Caco-2 (cell line): ENCODE measurements at regions not wholly inside any gene's neighbourhood (a gene's known extent, or its start where the extent isn't known, plus 50 kb on each side); places are given as distances from the start of the nearest gene placed in this dataset.

Experiments
- BruUV-seq: library from RNA; stranded (reverse); fragments of 400-500 nt; replicated peaks from 2 replicates; lab custom pipeline; 2021; lab: Mats Ljungman, UMichigan
- CTCF ChIA-PET: fragments of 300-600 bp; sonication (Branson Sonifier 250); formaldehyde crosslinking; loops from one replicate; lab custom pipeline; 2022; ENCODE audit warnings: antibody characterized with exemption; lab: Charles Lee
- POLR2A ChIA-PET: fragments of 300-600 bp; sonication (Branson Sonifier 250); formaldehyde crosslinking; loops from one replicate; lab custom pipeline; 2022; ENCODE audit warnings: antibody characterized with exemption; lab: Charles Lee
- DNase-seq, 2 experiments: peaks; one replicate each; pipeline versions ENCODE4 v3.0.0 to v3.0.0-alpha.2; 2020 to 2022
- H3K27me3 ChIP-seq: replicated peaks from 2 replicates; pipeline ENCODE4 v1.6.0; 2011; ENCODE audit warnings: low read length; ENCODE audit not compliant: control insufficient read depth, insufficient read depth
- H3K36me3 ChIP-seq: 2 replicates; pipeline ENCODE4 v1.5.1; 2011; ENCODE audit warnings: low read length; ENCODE audit not compliant: control insufficient read depth, insufficient read depth
- H3K4me1 ChIP-seq: fragments of 250-450 bp; sonication (Bioruptor Pico); 2 replicates; pipeline ENCODE4 v1.5.1; 2020; ENCODE audit warnings: mild to moderate bottlenecking
- H3K4me3 ChIP-seq: 2 replicates; pipeline ENCODE4 v1.5.1; 2011; ENCODE audit warnings: low read depth, mild to moderate bottlenecking, control low read depth, low read length
- H3K9me3 ChIP-seq: fragments of 250-450 bp; sonication (Bioruptor Pico); 2 replicates; pipeline ENCODE4 v1.5.1; 2020; ENCODE audit warnings: mild to moderate bottlenecking, moderate library complexity
- H3K27ac Mint-ChIP-seq: one replicate; pipeline ENCODE4 v1.8.0; 2022; ENCODE audit warnings: mixed read lengths; ENCODE audit not compliant: unreplicated experiment
- H3K27me3 Mint-ChIP-seq: one replicate; pipeline ENCODE4 v1.8.0; 2022; ENCODE audit warnings: mixed read lengths; ENCODE audit not compliant: insufficient read depth, unreplicated experiment
- H3K36me3 Mint-ChIP-seq: one replicate; pipeline ENCODE4 v1.8.0; 2022; ENCODE audit warnings: mild to moderate bottlenecking, mixed read lengths; ENCODE audit not compliant: insufficient read depth, unreplicated experiment
- H3K4me1 Mint-ChIP-seq: one replicate; pipeline ENCODE4 v1.8.0; 2022; ENCODE audit warnings: low read depth, mixed read lengths; ENCODE audit not compliant: unreplicated experiment
- H3K4me3 Mint-ChIP-seq: one replicate; pipeline ENCODE4 v1.8.0; 2022; ENCODE audit warnings: mild to moderate bottlenecking, moderate library complexity, mixed read lengths; ENCODE audit not compliant: unreplicated experiment
- H3K9me3 Mint-ChIP-seq: one replicate; pipeline ENCODE4 v1.8.0; 2022; ENCODE audit warnings: mixed read lengths; ENCODE audit not compliant: unreplicated experiment
- intact Hi-C: fragments of 100-400 bp; cut with micrococcal nuclease; formaldehyde crosslinking; loops from one replicate; pipeline ENCODE4 v1.10.0; 2022; ENCODE audit not compliant: unreplicated experiment
- TF ChIP-seq, protein P1 (sequence below), 2 experiments: fragments of 200-600 bp in 1 of 2; IDR thresholded peaks; 1 replicate in 1 of 2; 2 replicates in 1 of 2; pipeline versions ENCODE4 v1.5.1 to v1.8.0; 2011 to 2022; ENCODE audit warnings: antibody characterized with exemption in 1 of 2, control low read depth in 1 of 2, inconsistent platforms in 1 of 2, low read depth in 1 of 2, low read length in 1 of 2, mild to moderate bottlenecking in 1 of 2, moderate library complexity in 1 of 2; ENCODE audit not compliant: insufficient read depth in 1 of 2, severe bottlenecking in 1 of 2, unreplicated experiment in 1 of 2

DNA sequence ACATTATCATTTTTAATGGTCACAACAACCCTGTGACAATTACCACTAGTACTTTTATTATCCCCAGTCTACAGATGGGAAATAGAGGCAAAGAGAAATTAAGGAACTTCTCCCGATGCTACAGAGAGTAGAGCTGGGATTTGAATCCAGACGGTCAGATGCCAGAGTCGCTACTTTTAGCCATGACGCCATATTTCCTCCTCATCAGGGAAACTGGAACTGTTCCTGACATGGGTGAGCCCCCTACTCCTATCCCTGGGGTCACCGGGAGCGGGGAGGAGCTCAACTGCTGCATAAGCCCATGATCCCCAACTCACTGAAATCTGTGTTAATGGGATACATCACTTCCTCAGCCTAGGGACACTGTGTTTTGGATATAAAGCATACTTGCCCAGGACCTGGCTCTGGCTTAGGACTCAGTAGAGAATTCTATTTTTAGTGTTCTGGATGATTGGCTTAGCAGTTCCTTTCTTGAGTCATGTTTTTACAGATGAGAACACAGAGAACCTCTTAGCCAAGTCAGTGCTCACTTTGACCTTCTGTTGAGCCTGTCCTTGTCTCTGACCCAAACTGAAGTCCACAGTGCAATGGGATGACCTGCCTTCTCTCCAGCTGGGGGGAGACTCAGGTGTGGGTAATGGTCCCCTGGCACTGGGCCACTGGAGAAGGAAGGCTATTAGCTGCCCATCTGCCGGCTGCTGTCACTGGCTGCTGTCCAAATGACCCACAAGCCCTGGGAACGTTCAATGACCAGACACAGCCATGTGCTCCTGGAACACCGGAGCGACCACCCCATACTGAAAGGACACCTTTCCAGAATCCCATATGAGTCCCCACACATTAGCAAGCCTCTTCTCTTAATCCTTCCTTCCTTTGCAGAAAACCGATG, 90.8 kb upstream of the SHISA3 start:
- H3K4me1 ChIP-seq, result no peaks in the 10 kb centered on the region
- H3K27me3 ChIP-seq, result no peaks in the 10 kb centered on the region
- ChIA-PET CTCF (no interaction called here), POLR2A (no interaction called here)
- H3K4me3 Mint-ChIP-seq, result no peak overlapping the region
- no peaks in the 10 kb centered on the region for H3K9me3 Mint-ChIP-seq
- TF ChIP-seq, protein P1, sequence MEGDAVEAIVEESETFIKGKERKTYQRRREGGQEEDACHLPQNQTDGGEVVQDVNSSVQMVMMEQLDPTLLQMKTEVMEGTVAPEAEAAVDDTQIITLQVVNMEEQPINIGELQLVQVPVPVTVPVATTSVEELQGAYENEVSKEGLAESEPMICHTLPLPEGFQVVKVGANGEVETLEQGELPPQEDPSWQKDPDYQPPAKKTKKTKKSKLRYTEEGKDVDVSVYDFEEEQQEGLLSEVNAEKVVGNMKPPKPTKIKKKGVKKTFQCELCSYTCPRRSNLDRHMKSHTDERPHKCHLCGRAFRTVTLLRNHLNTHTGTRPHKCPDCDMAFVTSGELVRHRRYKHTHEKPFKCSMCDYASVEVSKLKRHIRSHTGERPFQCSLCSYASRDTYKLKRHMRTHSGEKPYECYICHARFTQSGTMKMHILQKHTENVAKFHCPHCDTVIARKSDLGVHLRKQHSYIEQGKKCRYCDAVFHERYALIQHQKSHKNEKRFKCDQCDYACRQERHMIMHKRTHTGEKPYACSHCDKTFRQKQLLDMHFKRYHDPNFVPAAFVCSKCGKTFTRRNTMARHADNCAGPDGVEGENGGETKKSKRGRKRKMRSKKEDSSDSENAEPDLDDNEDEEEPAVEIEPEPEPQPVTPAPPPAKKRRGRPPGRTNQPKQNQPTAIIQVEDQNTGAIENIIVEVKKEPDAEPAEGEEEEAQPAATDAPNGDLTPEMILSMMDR (IDR thresholded peaks at IDR 0.05; ENCODE audit: insufficient read depth in 1 of 2, low read depth in 1 of 2, low read length in 1 of 2, severe bottlenecking in 1 of 2, unreplicated experiment in 1 of 2), result no peak
- no peaks in the 10 kb centered on the region for H3K36me3 ChIP-seq
- no peak overlapping the region for H3K27ac Mint-ChIP-seq
- no peak for DNase-seq
- no TSS peak for BruUV-seq
- no peaks in the 10 kb centered on the region for H3K4me1 Mint-ChIP-seq
- no peaks in the 10 kb centered on the region for H3K36me3 Mint-ChIP-seq
- no peaks in the 10 kb centered on the region for H3K9me3 ChIP-seq
- H3K4me3 ChIP-seq, result no peak overlapping the region
- intact Hi-C loops, result no loop called here
- peaks cover 3% of the 10 kb centered on the region for H3K27me3 Mint-ChIP-seq

DNA sequence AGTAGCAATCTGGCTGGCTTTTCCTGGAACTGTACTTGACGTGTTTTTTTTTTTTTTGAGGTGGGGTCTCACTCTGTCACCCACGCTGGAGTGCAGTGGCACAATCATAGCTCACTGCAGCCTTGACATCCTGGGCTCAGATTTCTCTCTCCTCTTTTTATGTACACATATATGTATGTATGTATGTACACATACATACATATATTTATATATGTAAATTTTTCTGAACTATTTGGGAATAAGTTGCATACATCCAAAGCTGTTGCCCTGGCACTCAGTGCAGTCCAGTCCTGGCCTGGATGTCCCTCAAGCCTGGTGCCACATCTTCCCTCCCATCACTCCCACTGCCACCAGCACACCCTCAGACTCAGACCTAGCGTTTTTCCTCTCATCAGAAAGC, 89.0 kb upstream of the SHISA3 start:
- no peak overlapping the region for H3K27ac Mint-ChIP-seq
- no peak overlapping the region for H3K4me3 Mint-ChIP-seq
- no peaks in the 10 kb centered on the region for H3K27me3 ChIP-seq
- H3K27me3 Mint-ChIP-seq, result peaks cover 7% of the 10 kb centered on the region
- H3K4me1 Mint-ChIP-seq, result no peaks in the 10 kb centered on the region
- intact Hi-C loops, result no loop called here
- ChIA-PET CTCF (no interaction called here), POLR2A (no interaction called here)
- H3K9me3 ChIP-seq, result no peaks in the 10 kb centered on the region
- DNase-seq, result no peak
- H3K36me3 Mint-ChIP-seq, result peaks cover 4% of the 10 kb centered on the region
- TF ChIP-seq, protein P1 (IDR thresholded peaks at IDR 0.05; ENCODE audit: insufficient read depth in 1 of 2, low read depth in 1 of 2, low read length in 1 of 2, severe bottlenecking in 1 of 2, unreplicated experiment in 1 of 2), result no peak
- no peak overlapping the region for H3K4me3 ChIP-seq
- no TSS peak for BruUV-seq
- no peaks in the 10 kb centered on the region for H3K36me3 ChIP-seq
- H3K9me3 Mint-ChIP-seq, result no peaks in the 10 kb centered on the region
- H3K4me1 ChIP-seq, result no peaks in the 10 kb centered on the region

DNA sequence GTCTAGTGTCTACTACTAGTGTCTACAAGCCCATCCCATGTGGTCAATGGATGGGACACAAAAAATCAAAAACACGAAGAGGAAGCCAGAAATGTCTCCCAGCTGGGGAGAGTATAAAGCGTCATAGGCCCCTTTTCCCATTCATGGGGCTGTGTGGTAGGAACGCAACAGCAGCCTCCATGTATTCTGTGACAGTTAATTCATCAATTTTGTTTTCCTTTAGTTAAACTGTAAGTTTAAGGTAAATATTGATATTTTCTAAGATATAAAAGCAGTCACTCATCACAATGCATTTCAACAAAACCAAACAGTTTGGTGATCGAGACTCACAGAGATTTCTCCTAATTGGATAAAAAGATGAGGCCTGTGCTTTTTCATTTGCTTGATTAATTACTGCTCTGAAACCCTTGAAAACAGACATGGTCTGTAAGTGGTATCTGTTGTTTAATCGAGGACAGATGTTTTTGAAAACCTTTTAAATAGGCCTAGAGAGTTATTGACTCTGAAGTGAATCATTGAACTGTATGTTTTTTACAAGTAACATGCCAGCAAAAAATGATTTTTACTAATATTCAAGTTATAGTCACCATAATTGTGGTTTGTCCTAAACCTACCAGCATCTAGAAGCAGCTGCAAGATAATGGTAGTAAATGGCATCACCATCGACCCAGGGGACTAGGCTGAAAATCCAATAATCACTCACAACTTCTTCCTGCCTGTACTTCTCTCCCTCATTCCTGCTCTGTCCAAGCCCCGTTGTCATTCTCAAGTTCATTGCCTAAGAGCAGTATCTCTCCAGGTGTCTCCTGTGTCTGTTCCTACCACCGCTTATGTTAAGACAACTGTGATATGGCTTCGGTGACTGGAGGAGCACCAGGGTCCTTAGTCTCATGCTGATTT, 87.7 kb upstream of the SHISA3 start:
- Mint-ChIP-seq H3K4me1 (no peaks in the 10 kb centered on the region), H3K36me3 (peaks cover 4% of the 10 kb centered on the region), H3K9me3 (peaks cover 6% of the 10 kb centered on the region), H3K4me3 (no peak overlapping the region), H3K27ac (no peak overlapping the region), H3K27me3 (peaks cover 7% of the 10 kb centered on the region)
- intact Hi-C loops, result no loop called here
- H3K27me3 ChIP-seq, result no peaks in the 10 kb centered on the region
- CTCF ChIA-PET, result no interaction called here
- no TSS peak for BruUV-seq
- no peaks in the 10 kb centered on the region for H3K36me3 ChIP-seq
- no peak overlapping the region for H3K4me3 ChIP-seq
- POLR2A ChIA-PET, result no interaction called here
- TF ChIP-seq, protein P1 (IDR thresholded peaks at IDR 0.05; ENCODE audit: insufficient read depth in 1 of 2, low read depth in 1 of 2, low read length in 1 of 2, severe bottlenecking in 1 of 2, unreplicated experiment in 1 of 2), result no peak
- H3K9me3 ChIP-seq, result no peaks in the 10 kb centered on the region; the same call in 1 of the 2 replicates
- no peak for DNase-seq
- no peaks in the 10 kb centered on the region for H3K4me1 ChIP-seq
